Activated CD4-positive, alpha-beta memory T cell treated with anti-CD3 and anti-CD28 coated beads for 36 hours (primary cell): ENCODE measurements at regions not wholly inside any gene's neighbourhood (a gene's known extent, or its start where the extent isn't known, plus 50 kb on each side); places are given as distances from the start of the nearest gene placed in this dataset.
A peak's percentile ranks its signal among the peaks of the same experiment; 100 is the strongest.

Experiments
- CTCF ChIA-PET: fragments of 350-600 bp; sonication (Branson Sonifier 250); formaldehyde crosslinking; loops from one replicate; lab custom pipeline; 2021; ENCODE audit warnings: antibody characterized with exemption, inconsistent platforms; lab: Charles Lee
- POLR2A ChIA-PET: fragments of 350-600 bp; sonication (Branson Sonifier 250); formaldehyde crosslinking; loops from one replicate; lab custom pipeline; 2021; ENCODE audit warnings: antibody characterized with exemption; lab: Charles Lee
- DNase-seq: peaks from one replicate; pipeline ENCODE4 v3.0.0-alpha.2; 2020
- H3K27ac Mint-ChIP-seq: one replicate; pipeline ENCODE4 v1.8.0; 2021; ENCODE audit warnings: mixed read lengths
- H3K27me3 Mint-ChIP-seq: one replicate; pipeline ENCODE4 v1.8.0; 2021; ENCODE audit warnings: mixed read lengths
- H3K36me3 Mint-ChIP-seq: one replicate; pipeline ENCODE4 v1.8.0; 2021; ENCODE audit warnings: mixed read lengths
- H3K4me1 Mint-ChIP-seq: one replicate; pipeline ENCODE4 v1.8.0; 2021; ENCODE audit warnings: low read depth, mixed read lengths
- H3K4me3 Mint-ChIP-seq: one replicate; pipeline ENCODE4 v1.8.0; 2021; ENCODE audit warnings: mild to moderate bottlenecking, mixed read lengths
- H3K9me3 Mint-ChIP-seq: one replicate; pipeline ENCODE4 v1.8.0; 2021; ENCODE audit warnings: mixed read lengths
- intact Hi-C: fragments of 100-400 bp; cut with micrococcal nuclease; formaldehyde crosslinking; loops from one replicate; pipeline ENCODE4 v1.15.1; 2023

DNA sequence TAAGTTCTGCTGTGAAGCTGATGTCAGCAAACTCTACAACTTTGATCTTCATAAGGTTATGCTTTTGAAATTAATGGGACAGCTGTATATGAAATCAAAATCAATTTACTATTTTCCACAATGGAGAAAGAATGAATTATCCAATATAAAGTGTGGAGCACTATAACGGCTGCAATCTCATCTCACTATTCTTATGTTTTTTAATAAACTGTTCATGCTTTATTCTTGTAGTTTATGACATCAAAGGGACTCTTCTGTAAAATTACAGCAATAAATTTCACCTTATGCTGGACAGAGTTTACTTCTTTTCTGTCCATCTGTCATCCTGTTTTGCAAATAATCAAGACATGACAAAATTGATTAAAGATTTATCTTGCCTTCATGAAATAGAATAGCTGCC is 192.5 kb downstream of the TECRL start:
- ChIA-PET POLR2A (no interaction called here), CTCF (no interaction called here)
- H3K27ac Mint-ChIP-seq, result no peak overlapping the region
- H3K27me3 Mint-ChIP-seq, result no peaks in the 10 kb centered on the region
- no peaks in the 10 kb centered on the region for H3K36me3 Mint-ChIP-seq
- intact Hi-C loops, result no loop called here
- no peak overlapping the region for H3K4me3 Mint-ChIP-seq
- H3K9me3 Mint-ChIP-seq, result peaks cover 9% of the 10 kb centered on the region
- no peaks in the 10 kb centered on the region for H3K4me1 Mint-ChIP-seq
- no peak for DNase-seq

DNA sequence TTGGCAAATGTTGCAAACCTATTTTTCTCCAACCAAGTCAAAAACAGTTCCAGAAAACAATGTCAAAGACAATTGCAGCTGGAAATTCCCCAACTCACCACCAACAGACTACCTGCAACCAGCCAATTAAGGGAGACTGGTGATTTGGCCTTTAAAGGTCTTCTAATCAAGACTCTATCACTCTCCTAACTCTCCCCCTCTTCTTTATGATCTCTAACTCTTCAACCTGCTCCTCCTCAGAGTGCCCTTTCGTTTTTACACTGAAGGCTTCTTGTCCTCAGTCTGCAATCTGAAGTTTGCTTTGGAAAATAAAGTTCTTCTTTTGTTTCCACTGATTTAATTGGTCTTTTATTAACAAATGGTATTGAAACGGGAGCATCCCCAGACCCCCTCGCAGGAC is 203.9 kb downstream of the TECRL start:
- ChIA-PET POLR2A (no interaction called here), CTCF (no interaction called here)
- H3K36me3 Mint-ChIP-seq, result no peaks in the 10 kb centered on the region
- H3K27ac Mint-ChIP-seq, result no peak overlapping the region
- intact Hi-C loops, result no loop called here
- no peaks in the 10 kb centered on the region for H3K27me3 Mint-ChIP-seq
- peaks cover 16% of the 10 kb centered on the region for H3K9me3 Mint-ChIP-seq
- DNase-seq, result no peak
- no peak overlapping the region for H3K4me3 Mint-ChIP-seq
- H3K4me1 Mint-ChIP-seq, result no peaks in the 10 kb centered on the region

GRCh38 chr4:64200001-64200555 is 209.2 kb downstream of the TECRL start:
- POLR2A ChIA-PET, result no interaction called here
- no peaks in the 10 kb centered on the region for H3K27me3 Mint-ChIP-seq
- DNase-seq, result no peak
- H3K36me3 Mint-ChIP-seq, result no peaks in the 10 kb centered on the region
- intact Hi-C loops, result no loop called here
- no peak overlapping the region for H3K27ac Mint-ChIP-seq
- H3K4me1 Mint-ChIP-seq, result no peaks in the 10 kb centered on the region
- CTCF ChIA-PET, result no interaction called here
- no peak overlapping the region for H3K4me3 Mint-ChIP-seq
- peaks cover 6% of the 10 kb centered on the region for H3K9me3 Mint-ChIP-seq

DNA sequence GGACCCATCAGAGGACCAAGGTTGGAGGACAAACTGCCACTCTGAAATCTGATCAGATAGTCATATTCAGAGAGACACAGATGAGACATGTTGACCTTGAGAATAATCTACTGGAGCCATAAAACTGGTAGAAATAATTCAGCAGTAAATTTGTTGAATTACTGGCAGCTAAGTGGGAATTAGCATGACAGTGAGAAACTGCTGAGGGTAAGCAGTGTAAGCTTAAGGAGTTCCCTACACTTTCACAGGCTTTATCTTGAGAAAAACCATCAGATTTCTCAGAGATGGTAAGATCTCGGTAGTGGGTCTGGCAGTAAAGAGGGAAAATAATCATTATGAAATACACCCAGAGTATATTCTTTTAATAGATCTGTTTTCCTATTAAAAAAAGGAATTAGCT is 213.7 kb downstream of the TECRL start:
- Mint-ChIP-seq H3K4me1 (no peaks in the 10 kb centered on the region), H3K27me3 (no peaks in the 10 kb centered on the region), H3K27ac (no peak overlapping the region), H3K9me3 (peaks cover 6% of the 10 kb centered on the region), H3K4me3 (no peak overlapping the region), H3K36me3 (no peaks in the 10 kb centered on the region)
- ChIA-PET POLR2A (no interaction called here), CTCF (no interaction called here)
- intact Hi-C loops, result no loop called here
- DNase-seq, result no peak

DNA sequence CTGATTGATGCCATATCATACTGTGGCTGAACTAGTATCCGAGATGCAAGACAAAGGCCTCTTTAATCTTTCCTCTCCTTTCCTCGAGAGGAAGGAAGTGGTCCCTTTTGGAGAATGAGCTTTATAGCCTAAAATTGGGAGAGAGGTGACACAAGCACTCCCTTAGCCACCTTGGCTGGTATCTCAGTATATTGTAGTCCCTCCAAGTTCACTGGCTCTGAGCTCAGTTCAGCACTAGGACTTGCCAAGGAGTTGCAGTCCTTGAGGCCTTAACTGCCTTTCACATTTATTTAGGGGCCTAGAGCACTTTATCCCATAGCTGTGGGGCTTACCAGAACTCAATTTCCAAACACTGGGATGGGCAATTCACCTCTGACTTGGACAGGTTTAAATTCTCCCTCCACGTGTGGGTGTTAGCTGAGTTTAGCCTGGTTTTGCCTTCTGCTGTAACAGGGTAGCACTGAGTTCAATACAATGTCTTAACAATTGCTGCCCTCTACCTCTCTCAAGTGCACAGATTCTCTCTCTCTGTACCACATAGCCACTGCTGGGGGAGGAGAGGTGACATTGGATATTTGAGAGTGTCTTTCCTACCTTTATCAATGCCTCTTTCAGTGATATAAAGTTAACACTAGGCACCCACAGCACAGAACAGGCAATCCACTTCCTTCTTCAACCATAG is 216.4 kb downstream of the TECRL start:
- ChIA-PET POLR2A (no interaction called here), CTCF (no interaction called here)
- Mint-ChIP-seq H3K9me3 (peaks cover 5% of the 10 kb centered on the region), H3K27me3 (no peaks in the 10 kb centered on the region), H3K27ac (no peak overlapping the region), H3K4me3 (no peak overlapping the region), H3K4me1 (no peaks in the 10 kb centered on the region), H3K36me3 (no peaks in the 10 kb centered on the region)
- DNase-seq, result no peak
- intact Hi-C loops, result no loop called here

DNA sequence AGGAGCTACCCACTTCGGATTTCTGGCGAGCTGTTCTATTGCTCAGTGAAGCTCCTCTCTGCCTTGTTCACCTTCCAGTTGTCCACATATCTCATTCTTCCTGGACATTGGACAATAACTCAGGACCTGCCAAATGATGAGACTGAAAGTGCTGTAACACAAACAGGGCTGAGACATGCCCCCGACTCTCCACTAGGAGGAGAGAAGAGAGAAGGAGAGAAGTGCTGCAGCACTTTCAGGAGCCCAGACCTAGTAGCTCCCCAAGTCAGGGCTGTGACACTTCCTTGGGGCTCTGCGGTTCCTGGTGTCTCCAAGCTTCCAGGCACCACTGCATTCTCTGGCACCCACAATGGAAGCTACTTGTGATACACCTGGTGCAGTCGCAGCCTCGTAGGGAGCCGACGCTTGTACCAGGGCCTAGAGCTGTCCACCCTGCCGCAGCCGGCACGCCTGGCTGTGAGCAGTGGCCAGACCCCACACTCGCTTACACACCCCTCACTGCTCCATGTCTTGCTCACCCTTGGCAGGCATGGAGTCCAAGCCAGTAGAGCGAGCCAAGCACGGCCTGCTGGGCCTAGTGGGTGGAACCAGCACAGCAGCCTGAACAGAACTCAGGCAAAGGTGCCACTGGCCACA is 234.9 kb downstream of the TECRL start:
- no peaks in the 10 kb centered on the region for H3K36me3 Mint-ChIP-seq
- intact Hi-C loops, result no loop called here
- no peak overlapping the region for H3K4me3 Mint-ChIP-seq
- no peak for DNase-seq
- no peaks in the 10 kb centered on the region for H3K4me1 Mint-ChIP-seq
- POLR2A ChIA-PET, result no interaction called here
- CTCF ChIA-PET, result no interaction called here
- H3K27me3 Mint-ChIP-seq, result no peaks in the 10 kb centered on the region
- H3K9me3 Mint-ChIP-seq, result no peaks in the 10 kb centered on the region
- H3K27ac Mint-ChIP-seq, result no peak overlapping the region

DNA sequence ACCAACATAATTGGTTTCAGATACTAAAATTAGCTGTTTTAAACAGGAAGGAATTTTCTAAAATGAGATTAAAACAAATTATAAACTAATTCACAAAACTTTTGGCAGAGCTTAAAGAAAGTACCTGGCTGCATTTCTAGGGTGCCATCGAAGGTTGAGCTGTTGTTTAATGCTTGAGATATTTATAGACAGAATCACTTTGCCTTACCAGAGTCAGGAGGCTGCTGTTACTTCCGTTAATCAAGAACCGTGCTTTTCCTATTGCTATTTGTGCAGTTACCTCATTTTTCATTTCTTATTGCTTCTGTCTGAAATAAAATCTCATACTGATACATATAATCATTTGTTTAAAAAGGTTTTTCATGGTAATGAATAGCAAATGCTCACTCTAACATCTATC is 242.9 kb downstream of the TECRL start:
- Mint-ChIP-seq H3K4me3 (no peak overlapping the region), H3K27me3 (no peaks in the 10 kb centered on the region), H3K9me3 (no peaks in the 10 kb centered on the region), H3K4me1 (no peaks in the 10 kb centered on the region), H3K36me3 (no peaks in the 10 kb centered on the region), H3K27ac (no peak overlapping the region)
- no peak for DNase-seq
- POLR2A ChIA-PET, result no interaction called here
- CTCF ChIA-PET, result no interaction called here
- intact Hi-C loops, result no loop called here

- Mint-ChIP-seq H3K27ac (no peak overlapping the region), H3K4me3 (no peak overlapping the region), H3K4me1 (no peaks in the 10 kb centered on the region), H3K36me3 (no peaks in the 10 kb centered on the region), H3K27me3 (no peaks in the 10 kb centered on the region), H3K9me3 (no peaks in the 10 kb centered on the region)
- POLR2A ChIA-PET, result no interaction called here
- DNase-seq, result peak; percentile 53
- CTCF ChIA-PET, result interaction anchor here (0.7 to 1.2 kb wide), 2 partner anchors 13 to 382 kb away, joined by 3 read pairs; no protein-coding TSS in a partner anchor
- intact Hi-C loops, result loop anchor here (1.0 to 2.0 kb wide), 2 partner anchors 381 to 426 kb away; no protein-coding TSS in a partner anchor
Measured at GRCh38 chr4:64158648-64159326, 250.5 kb downstream of the TECRL start.

DNA sequence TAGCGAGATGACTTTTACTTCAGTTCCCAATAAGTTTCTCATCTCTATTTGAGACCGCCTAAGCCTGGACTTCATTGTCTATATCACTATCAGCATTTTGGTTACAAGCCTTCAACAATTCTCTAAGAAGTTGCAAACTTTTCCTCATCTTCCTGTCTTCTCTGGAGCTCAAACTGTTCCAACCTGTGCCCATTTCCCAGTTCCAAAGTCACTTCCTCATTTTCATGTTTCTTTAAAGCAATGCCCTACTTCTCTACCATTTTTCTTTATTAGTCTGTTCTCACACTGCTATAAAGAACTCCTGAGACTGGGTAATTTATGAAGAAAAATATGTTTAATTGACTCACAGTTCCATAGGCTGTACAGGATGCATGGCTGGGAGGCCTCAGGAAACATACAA is 251.9 kb downstream of the TECRL start:
- Mint-ChIP-seq H3K9me3 (no peaks in the 10 kb centered on the region), H3K4me3 (no peak overlapping the region), H3K4me1 (no peaks in the 10 kb centered on the region), H3K27me3 (no peaks in the 10 kb centered on the region), H3K36me3 (no peaks in the 10 kb centered on the region), H3K27ac (no peak overlapping the region)
- POLR2A ChIA-PET, result no interaction called here
- intact Hi-C loops, result no loop called here
- CTCF ChIA-PET, result interaction anchor here (1.9 kb wide), 1 partner anchor 382 kb away, joined by 5 read pairs; no protein-coding TSS in a partner anchor
- DNase-seq, result no peak

DNA sequence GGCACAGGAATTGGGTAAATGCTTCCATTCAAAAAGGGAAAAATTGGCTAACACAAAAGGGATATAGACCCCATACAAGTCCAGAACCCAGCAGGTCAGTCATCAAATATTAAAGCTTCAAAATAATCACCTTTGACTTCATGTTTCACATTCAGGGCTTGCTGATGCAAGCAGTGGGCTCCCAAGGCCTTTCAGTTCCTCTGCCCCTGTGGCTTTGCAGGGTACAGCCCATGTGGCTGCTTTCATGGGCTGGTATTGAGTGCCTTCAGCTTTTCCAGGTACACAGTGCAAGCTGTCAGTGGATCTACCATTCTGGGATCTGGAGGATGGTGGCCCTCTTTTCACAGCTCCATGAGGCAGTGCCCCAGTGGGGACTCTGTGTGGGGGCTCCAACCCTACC is 253.0 kb downstream of the TECRL start:
- H3K9me3 Mint-ChIP-seq, result no peaks in the 10 kb centered on the region
- POLR2A ChIA-PET, result no interaction called here
- CTCF ChIA-PET, result interaction anchor here (1.9 kb wide), 1 partner anchor 383 kb away, joined by 5 read pairs; no protein-coding TSS in a partner anchor
- no peaks in the 10 kb centered on the region for H3K27me3 Mint-ChIP-seq
- no peak overlapping the region for H3K27ac Mint-ChIP-seq
- intact Hi-C loops, result no loop called here
- DNase-seq, result no peak
- H3K36me3 Mint-ChIP-seq, result no peaks in the 10 kb centered on the region
- no peak overlapping the region for H3K4me3 Mint-ChIP-seq
- no peaks in the 10 kb centered on the region for H3K4me1 Mint-ChIP-seq

DNA sequence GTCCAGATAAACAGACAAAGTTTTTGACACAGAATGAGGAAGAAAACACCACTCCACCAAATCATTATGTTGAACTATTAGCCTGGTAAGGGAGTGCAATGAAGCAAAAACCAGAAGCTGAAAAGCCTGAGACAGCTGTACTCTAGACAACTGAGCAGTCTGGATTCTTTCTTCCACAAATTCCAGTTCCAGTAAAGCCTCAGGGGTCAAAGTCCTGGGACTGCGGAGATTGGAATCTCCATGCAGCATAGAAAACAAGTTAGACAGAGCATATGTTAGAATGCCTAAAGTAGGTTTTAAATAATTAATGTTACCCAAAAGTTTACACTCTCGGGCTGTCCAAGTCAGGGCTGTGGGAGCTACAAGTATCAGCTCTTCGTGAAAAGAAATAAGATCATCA is 263.2 kb downstream of the TECRL start:
- Mint-ChIP-seq H3K27me3 (no peaks in the 10 kb centered on the region), H3K36me3 (no peaks in the 10 kb centered on the region), H3K9me3 (peaks cover 37% of the 10 kb centered on the region), H3K4me3 (no peak overlapping the region), H3K4me1 (no peaks in the 10 kb centered on the region), H3K27ac (no peak overlapping the region)
- no peak for DNase-seq
- intact Hi-C loops, result no loop called here
- POLR2A ChIA-PET, result no interaction called here
- CTCF ChIA-PET, result no interaction called here

GRCh38 chr4:64144994-64145393 is 264.3 kb downstream of the TECRL start:
- no peaks in the 10 kb centered on the region for H3K4me1 Mint-ChIP-seq
- peaks cover 37% of the 10 kb centered on the region for H3K9me3 Mint-ChIP-seq
- H3K4me3 Mint-ChIP-seq, result no peak overlapping the region
- POLR2A ChIA-PET, result no interaction called here
- no peaks in the 10 kb centered on the region for H3K36me3 Mint-ChIP-seq
- no peak overlapping the region for H3K27ac Mint-ChIP-seq
- DNase-seq, result no peak
- CTCF ChIA-PET, result no interaction called here
- intact Hi-C loops, result no loop called here
- no peaks in the 10 kb centered on the region for H3K27me3 Mint-ChIP-seq
